Hematopoietic multipotent progenitor cell (in vitro differentiated cells): ENCODE measurements at regions not wholly inside any gene's neighbourhood (a gene's known extent, or its start where the extent isn't known, plus 50 kb on each side); places are given as distances from the start of the nearest gene placed in this dataset.
A peak's percentile ranks its signal among the peaks of the same experiment; 100 is the strongest.
"Not testable (repeated sequence)": the region's sequence is repeated elsewhere in the genome, so short reads cannot be mapped to it uniquely, and the experiment has no call there.

Experiments used
- DNase-seq, 3 donors: peaks; one replicate each; pipeline ENCODE4 v3.0.0-alpha.2; 2011 to 2015; ENCODE audit warnings: low read depth in 2 of 3, low spot score in 2 of 3

- not testable (repeated sequence) for DNase-seq
Measured at GRCh38 chr15:77883012-77883411, 194.5 kb downstream of the TBC1D2B start.

GRCh38 chr15:77881950-77882349, 195.6 kb downstream of the TBC1D2B start:
- no peak for DNase-seq

- not testable (repeated sequence) for DNase-seq
Measured at GRCh38 chr15:77881535-77881934, 196.0 kb downstream of the TBC1D2B start.

- DNase-seq = not testable (repeated sequence)
Measured at GRCh38 chr15:77879466-77879865, 198.0 kb downstream of the TBC1D2B start.

- no peak for DNase-seq
Measured at GRCh38 chr15:77877869-77878577, 199.5 kb downstream of the TBC1D2B start.

GRCh38 chr15:77876107-77876820, 201.2 kb downstream of the TBC1D2B start:
- DNase-seq = not testable (repeated sequence)

- DNase-seq = peak in 2 of 3 donors; percentile 64 to 74
Measured at GRCh38 chr15:77875066-77875721, 202.3 kb downstream of the TBC1D2B start.

- DNase-seq = no peak
Measured at GRCh38 chr15:77874063-77874462, 203.4 kb downstream of the TBC1D2B start.

GRCh38 chr15:77872521-77873425, 204.7 kb downstream of the TBC1D2B start:
- not testable (repeated sequence) for DNase-seq

- DNase-seq = no peak
Measured at GRCh38 chr15:77871852-77872371, 205.6 kb downstream of the TBC1D2B start.

- peak in 2 of 3 donors; percentile 27 to 38 for DNase-seq
Measured at GRCh38 chr15:77870195-77871065, 207.1 kb downstream of the TBC1D2B start.

- DNase-seq = no peak
Measured at GRCh38 chr15:77869021-77869895, 208.3 kb downstream of the TBC1D2B start.

GRCh38 chr15:77868048-77868629, 209.4 kb downstream of the TBC1D2B start:
- not testable (repeated sequence) for DNase-seq

GRCh38 chr15:77867266-77868047, 210.1 kb downstream of the TBC1D2B start:
- no peak for DNase-seq

GRCh38 chr15:77866596-77867125, 210.8 kb downstream of the TBC1D2B start:
- DNase-seq = no peak

- no peak for DNase-seq
Measured at GRCh38 chr15:77866186-77866585, 211.3 kb downstream of the TBC1D2B start.

GRCh38 chr15:77865701-77866100, 211.8 kb downstream of the TBC1D2B start:
- DNase-seq = no peak
